ENCODE measurements at regions not wholly inside any gene's neighbourhood (a gene's known extent, or its start where the extent isn't known, plus 50 kb on each side); places are given as distances from the start of the nearest gene placed in this dataset.

DNA sequence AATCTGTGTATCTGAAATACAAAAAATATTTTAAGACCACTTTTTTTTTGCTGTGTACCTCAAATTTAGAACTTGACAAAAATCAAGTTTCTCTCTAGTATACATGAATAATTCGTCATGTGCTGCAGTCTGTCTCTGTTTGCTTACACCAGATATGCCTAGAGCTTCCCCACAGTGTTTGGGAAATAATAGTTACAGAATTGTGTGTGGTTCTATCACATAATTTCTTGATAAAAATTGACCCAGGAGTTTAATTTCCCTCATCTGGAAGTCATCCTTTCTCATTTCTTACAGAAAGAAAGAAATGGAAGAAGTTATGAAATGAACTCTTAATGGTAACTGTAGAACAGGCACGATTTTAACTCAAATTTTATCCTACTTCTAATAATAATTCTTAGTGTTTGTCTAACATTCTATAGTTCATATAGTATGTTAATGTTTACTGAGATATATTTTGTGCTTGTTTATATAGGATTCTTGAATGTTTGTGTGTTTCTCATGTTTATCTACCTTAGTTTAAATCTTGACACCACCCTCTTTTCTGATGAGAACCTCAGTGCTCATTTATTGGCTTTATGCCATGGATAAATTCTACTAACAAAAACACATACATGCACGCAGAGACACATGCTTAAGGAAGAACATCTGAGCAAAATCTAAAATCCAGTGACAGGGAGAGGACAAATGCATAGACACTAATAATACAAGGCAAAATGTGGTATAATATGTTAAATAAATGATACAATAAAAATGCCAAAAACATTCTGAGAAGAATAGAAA, 61.4 kb upstream of the CTSC start:
- TF ChIP-seq SPI1 (IDR thresholded peaks at IDR 0.05; ENCODE audit: low read depth, low read length) (no peak), POLR2AphosphoS5 (IDR thresholded peaks at IDR 0.05; ENCODE audit: low read depth, low read length) (no peak), POU2F2 (IDR thresholded peaks at IDR 0.05; ENCODE audit: low read depth, low read length) (no peak)

Measured in GM12891 (cell line).